A549 (cell line): ENCODE measurements at regions not wholly inside any gene's neighbourhood (a gene's known extent, or its start where the extent isn't known, plus 50 kb on each side); places are given as distances from the start of the nearest gene placed in this dataset.

Source experiments
- ATAC-seq, 2 experiments: fragments of 200-7000 bp in 1 of 2; fragments of >200 bp in 1 of 2; cut with Nextera tagmentation in 1 of 2; cut with Tn5 transposase in 1 of 2; 3 replicates each; pipeline versions ENCODE4 v1.8.0 to v1.9.1; 2018 to 2020; ENCODE audit warnings: mild to moderate bottlenecking in 1 of 2, moderate library complexity in 1 of 2
- CTCF ChIA-PET: fragments of 300-600 bp; sonication (Branson Sonifier 250); formaldehyde crosslinking; extraction: SDS; loops from one replicate; lab custom pipeline; 2021; ENCODE audit warnings: antibody characterized with exemption, inconsistent platforms; lab: Yijun Ruan, JAX
- POLR2A ChIA-PET: fragments of 350-600 bp; formaldehyde crosslinking; extraction: SDS; loops from one replicate; lab custom pipeline; 2021; ENCODE audit warnings: antibody characterized with exemption, inconsistent platforms; lab: Yijun Ruan, JAX
- DNase-seq, 2 experiments: peaks; one replicate each; pipeline versions ENCODE4 v3.0.0 to v3.0.0-alpha.2; 2011 to 2016; ENCODE audit warnings: low read depth in 1 of 2, low spot score in 1 of 2
- FAIRE-seq: peaks from 2 replicates; lab custom pipeline; 2011; peaks lifted over from hg19 to GRCh38; lab: Jason Lieb, UNC
- H3K27ac ChIP-seq, 2 experiments: fragments of >200 bp; sonication (Bioruptor Twin); formaldehyde crosslinking; 3 replicates each; pipeline ENCODE4 v1.5.1; 2016 to 2017
- H3K4me1 ChIP-seq: fragments of >200 bp; sonication (Bioruptor Twin); formaldehyde crosslinking; 3 replicates; pipeline ENCODE4 v1.6.1; 2016
- H3K4me2 ChIP-seq: fragments of >200 bp; sonication (Bioruptor Twin); formaldehyde crosslinking; 3 replicates; pipeline ENCODE4 v1.6.1; 2016
- H3K4me3 ChIP-seq: fragments of >200 bp; sonication (Bioruptor Twin); formaldehyde crosslinking; 3 replicates; pipeline ENCODE4 v1.5.1; 2016
- H3K9me3 ChIP-seq: fragments of >200 bp; sonication (Bioruptor Twin); formaldehyde crosslinking; 3 replicates; pipeline ENCODE4 v1.6.1; 2016
- BHLHE40 ChIP-seq: IDR thresholded peaks from 2 replicates; pipeline ENCODE4 v1.6.1; 2012; ENCODE audit warnings: low read depth, low read length, inconsistent platforms
- CHD4 ChIP-seq: fragments of 200-600 bp; sonication (generic); IDR thresholded peaks from 2 replicates; pipeline ENCODE4 v1.6.1; 2016; ENCODE audit warnings: antibody characterized with exemption, mild to moderate bottlenecking, borderline replicate concordance
- E2F6 ChIP-seq: IDR thresholded peaks from 2 replicates; pipeline ENCODE4 v1.6.1; 2012; ENCODE audit warnings: low read depth, borderline replicate concordance
- EHF ChIP-seq: fragments of 250-450 bp; sonication (Bioruptor Pico); IDR thresholded peaks from 2 replicates; pipeline ENCODE4 v1.5.0; 2020; ENCODE audit warnings: mild to moderate bottlenecking
- EHMT2 ChIP-seq: fragments of 200-600 bp; sonication (generic); IDR thresholded peaks from 2 replicates; pipeline ENCODE4 v1.6.1; 2016; ENCODE audit warnings: antibody characterized with exemption, low read depth, mild to moderate bottlenecking, moderate library complexity
- HES2 ChIP-seq: fragments of >200 bp; sonication (Bioruptor Twin); formaldehyde crosslinking; IDR thresholded peaks from 2 replicates; pipeline ENCODE4 v1.6.1; 2016
- HMGXB4 ChIP-seq: fragments of 250-450 bp; sonication (Bioruptor Pico); IDR thresholded peaks from 2 replicates; pipeline ENCODE4 v1.5.0; 2021; ENCODE audit warnings: mild to moderate bottlenecking, moderate library complexity, borderline replicate concordance
- HOXA7 ChIP-seq: fragments of 250-450 bp; sonication (Bioruptor Pico); IDR thresholded peaks from 2 replicates; pipeline ENCODE4 v1.5.0; 2020; ENCODE audit warnings: mild to moderate bottlenecking, moderate library complexity
- HOXB5 ChIP-seq: fragments of 250-450 bp; sonication (Bioruptor Pico); IDR thresholded peaks from 2 replicates; pipeline ENCODE4 v1.5.0; 2020; ENCODE audit warnings: mild to moderate bottlenecking, moderate library complexity
- JUN ChIP-seq, 2 experiments: fragments of >200 bp; sonication (Bioruptor Twin); formaldehyde crosslinking; IDR thresholded peaks; 2 replicates in 1 of 2; 3 replicates in 1 of 2; pipeline ENCODE4 v1.6.1; 2016 to 2017
- NPAS2 ChIP-seq: fragments of 250-450 bp; sonication (Bioruptor Pico); IDR thresholded peaks from 2 replicates; pipeline ENCODE4 v1.8.0; 2022; ENCODE audit warnings: mild to moderate bottlenecking, moderate library complexity, borderline replicate concordance
- POLR2A ChIP-seq: IDR thresholded peaks from 2 replicates; pipeline ENCODE4 v1.6.1; 2012; ENCODE audit warnings: mild to moderate bottlenecking, low read length
- RARB ChIP-seq: fragments of 250-450 bp; sonication (Bioruptor Pico); IDR thresholded peaks from 2 replicates; pipeline ENCODE4 v1.8.0; 2021; ENCODE audit warnings: mild to moderate bottlenecking, moderate library complexity
- SREBF2 ChIP-seq: fragments of 450-650 bp; IDR thresholded peaks from 2 replicates; pipeline ENCODE4 v1.6.1; 2014; ENCODE audit warnings: mild to moderate bottlenecking, moderate library complexity
- TFCP2L1 ChIP-seq: fragments of 250-450 bp; sonication (Bioruptor Pico); IDR thresholded peaks from 2 replicates; pipeline ENCODE4 v1.5.0; 2021; ENCODE audit warnings: mild to moderate bottlenecking
- TP53 ChIP-seq: fragments of 250-450 bp; sonication (Bioruptor Pico); IDR thresholded peaks from 2 replicates; pipeline ENCODE4 v1.5.0; 2021; ENCODE audit warnings: mild to moderate bottlenecking, moderate library complexity
- USF2 ChIP-seq: fragments of 450-650 bp; IDR thresholded peaks from 2 replicates; pipeline ENCODE4 v1.6.1; 2014; ENCODE audit warnings: antibody characterized with exemption
- ZSCAN20 ChIP-seq: fragments of 250-450 bp; sonication (Bioruptor Pico); IDR thresholded peaks from 2 replicates; pipeline ENCODE4 v1.8.0; 2022; ENCODE audit warnings: mild to moderate bottlenecking, moderate library complexity
- WGBS: methylation state at CpG from one replicate; pipeline ENCODE4 v1.1.6; 2017; ENCODE audit errors: missing lambda C conversion rate; 5-methylcytosine and 5-hydroxymethylcytosine counted together

- H3K27ac ChIP-seq = no peak overlapping the region
- H3K9me3 ChIP-seq = no peaks in the 10 kb centered on the region
- ChIA-PET POLR2A (interaction anchor here (0.5 kb wide), 1 partner anchor 110 kb away, joined by 8 read pairs; no protein-coding TSS in a partner anchor), CTCF (no interaction called here)
- FAIRE-seq (no peak), DNase-seq (no peak), ATAC-seq (no peak)
- no peaks in the 10 kb centered on the region for H3K4me1 ChIP-seq
- H3K4me3 ChIP-seq = no peak overlapping the region
- no peak for TF ChIP-seq RARB (CRISPR knock-in tag)
- TF ChIP-seq TFCP2L1 (CRISPR knock-in tag) = no peak
- no peak for TF ChIP-seq SREBF2
- no peak for TF ChIP-seq TP53 (CRISPR knock-in tag)
- no peak for TF ChIP-seq USF2
- TF ChIP-seq ZSCAN20 (CRISPR knock-in tag) = no peak
- no peak for TF ChIP-seq E2F6
- TF ChIP-seq BHLHE40 = no peak
- TF ChIP-seq EHMT2 = no peak
- TF ChIP-seq HOXB5 (CRISPR knock-in tag) = no peak
- no peak for TF ChIP-seq HMGXB4 (CRISPR knock-in tag)
- TF ChIP-seq NPAS2 (CRISPR knock-in tag) = no peak
- TF ChIP-seq CHD4 = no peak
- no peak for TF ChIP-seq POLR2A
- 90% methylated on average over 25 of the region's 25 CpGs for WGBS
- no peak overlapping the region for H3K4me2 ChIP-seq
These were observed 271.7 kb downstream of the CTTN start for GRCh38 chr11:70669871-70670675.

- Histone ChIP-seq H3K4me1 (no peaks in the 10 kb centered on the region), H3K4me3 (no peak overlapping the region), H3K4me2 (no peak overlapping the region), H3K27ac (no peak overlapping the region), H3K9me3 (no peaks in the 10 kb centered on the region)
- no peak for TF ChIP-seq HES2
- TF ChIP-seq CHD4 = no peak
- no peak for TF ChIP-seq EHF
- no peak for TF ChIP-seq HOXA7 (CRISPR knock-in tag)
- CTCF ChIA-PET = no interaction called here
- POLR2A ChIA-PET = interaction anchor here (0.5 kb wide), 1 partner anchor 110 kb away, joined by 8 read pairs; no protein-coding TSS in a partner anchor
- no peak for DNase-seq
- FAIRE-seq = no peak
- ATAC-seq = no peak
- WGBS = 91% methylated on average over 12 of the region's 15 CpGs
These were observed 272.3 kb downstream of the CTTN start for GRCh38 chr11:70670676-70671034.

- DNase-seq (no peak), ATAC-seq (no peak), FAIRE-seq (no peak)
- POLR2A ChIA-PET = no interaction called here
- H3K27ac ChIP-seq = no peak overlapping the region
- CTCF ChIA-PET = no interaction called here
- TF ChIP-seq JUN (IDR thresholded peaks at IDR 0.05) = no peak
- no peak for TF ChIP-seq E2F6
- WGBS = 92% methylated on average over 19 of the region's 19 CpGs
- H3K4me1 ChIP-seq = no peaks in the 10 kb centered on the region
- H3K4me3 ChIP-seq = no peak overlapping the region
- no peak overlapping the region for H3K4me2 ChIP-seq
- no peaks in the 10 kb centered on the region for H3K9me3 ChIP-seq
These were observed 272.8 kb downstream of the CTTN start for GRCh38 chr11:70671083-70671482.
